Activated CD8-positive, alpha-beta T cell treated with anti-CD3 and anti-CD28 coated beads for 36 hours (primary cell): ENCODE measurements at regions not wholly inside any gene's neighbourhood (a gene's known extent, or its start where the extent isn't known, plus 50 kb on each side); places are given as distances from the start of the nearest gene placed in this dataset.

Source experiments
- ATAC-seq: fragments of 200-7000 bp; cut with Tn5 transposase; one replicate; pipeline ENCODE4 v1.10.0; 2021; ENCODE audit warnings: mild to moderate bottlenecking, moderate library complexity
- CTCF ChIA-PET: fragments of 350-600 bp; sonication (Branson Sonifier 250); formaldehyde crosslinking; loops from one replicate; lab custom pipeline; 2021; ENCODE audit warnings: antibody characterized with exemption; lab: Charles Lee
- POLR2A ChIA-PET: fragments of 350-600 bp; sonication (Branson Sonifier 250); formaldehyde crosslinking; loops from one replicate; lab custom pipeline; 2021; ENCODE audit warnings: antibody characterized with exemption; lab: Charles Lee
- DNase-seq: peaks from one replicate; pipeline ENCODE4 v3.0.0-alpha.2; 2020
- H3K27ac Mint-ChIP-seq: one replicate; pipeline ENCODE4 v1.8.0; 2021; ENCODE audit warnings: mild to moderate bottlenecking, mixed read lengths
- H3K27me3 Mint-ChIP-seq: one replicate; pipeline ENCODE4 v1.8.0; 2021; ENCODE audit warnings: mixed read lengths
- H3K36me3 Mint-ChIP-seq: one replicate; pipeline ENCODE4 v1.8.0; 2021; ENCODE audit warnings: low read depth, mixed read lengths
- H3K4me1 Mint-ChIP-seq: one replicate; pipeline ENCODE4 v1.8.0; 2021; ENCODE audit warnings: low read depth, mixed read lengths
- H3K4me3 Mint-ChIP-seq: one replicate; pipeline ENCODE4 v1.8.0; 2021; ENCODE audit warnings: mild to moderate bottlenecking, moderate library complexity, mixed read lengths
- H3K9me3 Mint-ChIP-seq: one replicate; pipeline ENCODE4 v1.8.0; 2021; ENCODE audit warnings: mixed read lengths
- CTCF ChIP-seq: fragments of 200-600 bp; IDR thresholded peaks from one replicate; pipeline ENCODE4 v1.8.0; 2022; ENCODE audit warnings: antibody characterized with exemption, mild to moderate bottlenecking
- intact Hi-C: fragments of 100-400 bp; cut with micrococcal nuclease; formaldehyde crosslinking; loops from one replicate; pipeline ENCODE4 v1.10.0; 2022

- POLR2A ChIA-PET = no interaction called here
- Mint-ChIP-seq H3K4me1 (peaks cover 10% of the 10 kb centered on the region), H3K36me3 (no peaks in the 10 kb centered on the region), H3K27me3 (no peaks in the 10 kb centered on the region), H3K9me3 (no peaks in the 10 kb centered on the region), H3K4me3 (no peak overlapping the region), H3K27ac (no peak overlapping the region)
- CTCF ChIA-PET = interaction anchor here (0.8 kb wide), 1 partner anchor 20 kb away, joined by 3 read pairs; no protein-coding TSS in a partner anchor
- DNase-seq (no peak), ATAC-seq (no peak)
- intact Hi-C loops = no loop called here
- no peak for TF ChIP-seq CTCF
These were observed 61.1 kb downstream of the IRAG1 start for GRCh38 chr11:10632483-10632882.

GRCh38 chr11:10631761-10632160 is 61.8 kb downstream of the IRAG1 start:
- POLR2A ChIA-PET = no interaction called here
- peaks cover 10% of the 10 kb centered on the region for H3K4me1 Mint-ChIP-seq
- DNase-seq (no peak), ATAC-seq (no peak)
- intact Hi-C loops = no loop called here
- no peaks in the 10 kb centered on the region for H3K27me3 Mint-ChIP-seq
- no peak overlapping the region for H3K27ac Mint-ChIP-seq
- TF ChIP-seq CTCF = no peak
- no peaks in the 10 kb centered on the region for H3K36me3 Mint-ChIP-seq
- H3K4me3 Mint-ChIP-seq = no peak overlapping the region
- CTCF ChIA-PET = no interaction called here
- H3K9me3 Mint-ChIP-seq = no peaks in the 10 kb centered on the region

GRCh38 chr11:10629411-10630002 is 61.0 kb upstream of the LYVE1 start:
- TF ChIP-seq CTCF = no peak

GRCh38 chr11:10628508-10629236 is 60.2 kb upstream of the LYVE1 start:
- ATAC-seq (peak; percentile 64), DNase-seq (peak; percentile 48)
- Mint-ChIP-seq H3K4me1 (peaks cover 15% of the 10 kb centered on the region), H3K4me3 (no peak overlapping the region), H3K9me3 (no peaks in the 10 kb centered on the region), H3K27ac (no peak overlapping the region), H3K36me3 (no peaks in the 10 kb centered on the region), H3K27me3 (no peaks in the 10 kb centered on the region)
- intact Hi-C loops = no loop called here
- no peak for TF ChIP-seq CTCF
- ChIA-PET POLR2A (no interaction called here), CTCF (no interaction called here)

More at GRCh38 chr11:10629411-10630002, 61.0 kb upstream of the LYVE1 start:
- Mint-ChIP-seq H3K4me3 (no peak overlapping the region), H3K4me1 (peaks cover 10% of the 10 kb centered on the region), H3K9me3 (no peaks in the 10 kb centered on the region), H3K27ac (no peak overlapping the region), H3K27me3 (no peaks in the 10 kb centered on the region), H3K36me3 (no peaks in the 10 kb centered on the region)
- CTCF ChIA-PET = no interaction called here
- POLR2A ChIA-PET = interaction anchor here (1.2 kb wide), 1 partner anchor 23 kb away, joined by 3 read pairs; no protein-coding TSS in a partner anchor
- DNase-seq (no peak), ATAC-seq (no peak)
- intact Hi-C loops = no loop called here

GRCh38 chr11:10627816-10628215 is 59.4 kb upstream of the LYVE1 start:
- intact Hi-C loops = no loop called here
- POLR2A ChIA-PET = no interaction called here
- H3K27ac Mint-ChIP-seq = no peak overlapping the region

More at GRCh38 chr11:10627816-10628215, 59.4 kb upstream of the LYVE1 start:
- no peak for TF ChIP-seq CTCF
- ATAC-seq (no peak), DNase-seq (no peak)
- Mint-ChIP-seq H3K36me3 (no peaks in the 10 kb centered on the region), H3K27me3 (no peaks in the 10 kb centered on the region), H3K9me3 (no peaks in the 10 kb centered on the region), H3K4me3 (no peak overlapping the region), H3K4me1 (peaks cover 23% of the 10 kb centered on the region)
- CTCF ChIA-PET = no interaction called here
